ENCODE measurements at regions not wholly inside any gene's neighbourhood (a gene's known extent, or its start where the extent isn't known, plus 50 kb on each side); places are given as distances from the start of the nearest gene placed in this dataset.

- Histone ChIP-seq H3K27ac (ENCODE audit: low read depth in 1 of 2, low read length in 1 of 2) (no peak overlapping the region), H3K27me3 (ENCODE audit: control insufficient read depth in 3 of 3, insufficient read depth in 3 of 3, low read length in 2 of 3) (no peaks in the 10 kb centered on the region), H3K9ac (ENCODE audit: insufficient read depth in 1 of 2, low read length in 2 of 2) (no peak overlapping the region), H3K4me1 (ENCODE audit: control insufficient read depth in 5 of 5, insufficient read depth in 5 of 5, low read length in 5 of 5) (no peaks in the 10 kb centered on the region), H3K4me3 (no peak overlapping the region), H3K9me3 (ENCODE audit: control insufficient read depth in 4 of 4, insufficient read depth in 3 of 4, low read length in 3 of 4) (peaks cover 0 to 2% (median 0%) of the 10 kb centered on the region in 4 donors), H3K36me3 (ENCODE audit: control insufficient read depth in 4 of 4, insufficient read depth in 4 of 4, low read length in 4 of 4) (no peaks in the 10 kb centered on the region)
- no peak for TF ChIP-seq CTCF (IDR thresholded peaks at IDR 0.05; ENCODE audit: control extremely low read depth, extremely low read depth)
- no peak for DNase-seq
- no peak for ATAC-seq (ENCODE audit: insufficient read depth, low FRiP score)
Measured at GRCh38 chr1:79848316-79848715, 841.8 kb upstream of the ADGRL4 start.

- Histone ChIP-seq H3K4me3 (no peak overlapping the region), H3K9me3 (ENCODE audit: control insufficient read depth in 4 of 4, insufficient read depth in 3 of 4, low read length in 3 of 4) (peaks cover 0 to 2% (median 0%) of the 10 kb centered on the region in 4 donors), H3K9ac (ENCODE audit: insufficient read depth in 1 of 2, low read length in 2 of 2) (no peak overlapping the region), H3K27me3 (ENCODE audit: control insufficient read depth in 3 of 3, insufficient read depth in 3 of 3, low read length in 2 of 3) (no peaks in the 10 kb centered on the region), H3K27ac (ENCODE audit: low read depth in 1 of 2, low read length in 1 of 2) (no peak overlapping the region), H3K36me3 (ENCODE audit: control insufficient read depth in 4 of 4, insufficient read depth in 4 of 4, low read length in 4 of 4) (no peaks in the 10 kb centered on the region), H3K4me1 (ENCODE audit: control insufficient read depth in 5 of 5, insufficient read depth in 5 of 5, low read length in 5 of 5) (no peaks in the 10 kb centered on the region)
- ATAC-seq (ENCODE audit: insufficient read depth, low FRiP score): no peak
- DNase-seq: peak in 1 of 3 donors; percentile 25
- 73 to 75% methylated on average over 5 of the region's 5 CpGs for WGBS, 2 donors
- TF ChIP-seq CTCF (IDR thresholded peaks at IDR 0.05; ENCODE audit: control extremely low read depth, extremely low read depth): no peak
Measured at GRCh38 chr1:79847700-79848099, 841.2 kb upstream of the ADGRL4 start.

GRCh38 chr1:79845936-79846335, 839.4 kb upstream of the ADGRL4 start:
- Histone ChIP-seq H3K27me3 (ENCODE audit: control insufficient read depth in 3 of 3, insufficient read depth in 3 of 3, low read length in 2 of 3) (no peaks in the 10 kb centered on the region), H3K36me3 (ENCODE audit: control insufficient read depth in 4 of 4, insufficient read depth in 4 of 4, low read length in 4 of 4) (no peaks in the 10 kb centered on the region), H3K9ac (ENCODE audit: insufficient read depth in 1 of 2, low read length in 2 of 2) (no peak overlapping the region), H3K4me3 (no peak overlapping the region), H3K4me1 (ENCODE audit: control insufficient read depth in 5 of 5, insufficient read depth in 5 of 5, low read length in 5 of 5) (no peaks in the 10 kb centered on the region), H3K9me3 (ENCODE audit: control insufficient read depth in 4 of 4, insufficient read depth in 3 of 4, low read length in 3 of 4) (no peaks in the 10 kb centered on the region), H3K27ac (ENCODE audit: low read depth in 1 of 2, low read length in 1 of 2) (no peak overlapping the region)
- WGBS, 2 donors: 95 to 98% methylated on average over 1 of the region's 1 CpG
- no peak for TF ChIP-seq CTCF (IDR thresholded peaks at IDR 0.05; ENCODE audit: control extremely low read depth, extremely low read depth)
- no peak for DNase-seq
- no peak for ATAC-seq (ENCODE audit: insufficient read depth, low FRiP score)

- WGBS, 2 donors: 84 to 88% methylated on average over 4 of the region's 4 CpGs
- ATAC-seq (ENCODE audit: insufficient read depth, low FRiP score): no peak
- Histone ChIP-seq H3K9ac (ENCODE audit: insufficient read depth in 1 of 2, low read length in 2 of 2) (no peak overlapping the region), H3K27ac (ENCODE audit: low read depth in 1 of 2, low read length in 1 of 2) (no peak overlapping the region), H3K4me3 (no peak overlapping the region), H3K4me1 (ENCODE audit: control insufficient read depth in 5 of 5, insufficient read depth in 5 of 5, low read length in 5 of 5) (no peaks in the 10 kb centered on the region), H3K36me3 (ENCODE audit: control insufficient read depth in 4 of 4, insufficient read depth in 4 of 4, low read length in 4 of 4) (no peaks in the 10 kb centered on the region), H3K27me3 (ENCODE audit: control insufficient read depth in 3 of 3, insufficient read depth in 3 of 3, low read length in 2 of 3) (no peaks in the 10 kb centered on the region), H3K9me3 (ENCODE audit: control insufficient read depth in 4 of 4, insufficient read depth in 3 of 4, low read length in 3 of 4) (no peaks in the 10 kb centered on the region)
- no peak for DNase-seq
- no peak for TF ChIP-seq CTCF (IDR thresholded peaks at IDR 0.05; ENCODE audit: control extremely low read depth, extremely low read depth)
Measured at GRCh38 chr1:79842811-79843210, 836.3 kb upstream of the ADGRL4 start.

Measured in lung (tissue), 11 donors.